ENCODE measurements at regions not wholly inside any gene's neighbourhood (a gene's known extent, or its start where the extent isn't known, plus 50 kb on each side); places are given as distances from the start of the nearest gene placed in this dataset.

GRCh38 chr15:75149867-75150709 is 51.6 kb upstream of the C15orf39 start:
- no peak for TF ChIP-seq POLR2A (IDR thresholded peaks at IDR 0.05)
- TF ChIP-seq, protein P1, sequence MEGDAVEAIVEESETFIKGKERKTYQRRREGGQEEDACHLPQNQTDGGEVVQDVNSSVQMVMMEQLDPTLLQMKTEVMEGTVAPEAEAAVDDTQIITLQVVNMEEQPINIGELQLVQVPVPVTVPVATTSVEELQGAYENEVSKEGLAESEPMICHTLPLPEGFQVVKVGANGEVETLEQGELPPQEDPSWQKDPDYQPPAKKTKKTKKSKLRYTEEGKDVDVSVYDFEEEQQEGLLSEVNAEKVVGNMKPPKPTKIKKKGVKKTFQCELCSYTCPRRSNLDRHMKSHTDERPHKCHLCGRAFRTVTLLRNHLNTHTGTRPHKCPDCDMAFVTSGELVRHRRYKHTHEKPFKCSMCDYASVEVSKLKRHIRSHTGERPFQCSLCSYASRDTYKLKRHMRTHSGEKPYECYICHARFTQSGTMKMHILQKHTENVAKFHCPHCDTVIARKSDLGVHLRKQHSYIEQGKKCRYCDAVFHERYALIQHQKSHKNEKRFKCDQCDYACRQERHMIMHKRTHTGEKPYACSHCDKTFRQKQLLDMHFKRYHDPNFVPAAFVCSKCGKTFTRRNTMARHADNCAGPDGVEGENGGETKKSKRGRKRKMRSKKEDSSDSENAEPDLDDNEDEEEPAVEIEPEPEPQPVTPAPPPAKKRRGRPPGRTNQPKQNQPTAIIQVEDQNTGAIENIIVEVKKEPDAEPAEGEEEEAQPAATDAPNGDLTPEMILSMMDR (IDR thresholded peaks at IDR 0.05 in 4 of 5, conservative IDR thresholded peaks at IDR 0.05 in 1 of 5): no peak
